ENCODE measurements at regions not wholly inside any gene's neighbourhood (a gene's known extent, or its start where the extent isn't known, plus 50 kb on each side); places are given as distances from the start of the nearest gene placed in this dataset.

GRCh38 chr22:48894804-48895250 lies 932.8 kb downstream of the BRD1 start:
- Histone ChIP-seq H3K36me3 (ENCODE audit: control insufficient read depth in 2 of 2, insufficient read depth in 1 of 2, low read length in 2 of 2) (no peaks in the 10 kb centered on the region), H3K9me3 (ENCODE audit: control insufficient read depth, insufficient read depth, low read depth, low read length) (no peaks in the 10 kb centered on the region), H3K4me3 (ENCODE audit: low read depth, low read length) (no peak overlapping the region), H3K27ac (ENCODE audit: extremely low read depth, low read depth, low read length) (no peak overlapping the region), H3K4me1 (ENCODE audit: control insufficient read depth, insufficient read depth, low read length) (no peaks in the 10 kb centered on the region)
- CTCF ChIA-PET: interaction anchor here (0.6 kb wide), 1 partner anchor 702 kb away, joined by 4 read pairs; no protein-coding TSS in a partner anchor
- POLR2A ChIA-PET: no interaction called here
- TF ChIP-seq RBAK (tag by site-specific recombination; IDR thresholded peaks at IDR 0.05) (no peak), ZNF623 (tag by site-specific recombination; IDR thresholded peaks at IDR 0.05) (no peak)

GRCh38 chr22:48894064-48894671 lies 933.5 kb downstream of the BRD1 start:
- CTCF ChIA-PET: interaction anchor here (0.6 to 0.8 kb wide), 3 partner anchors 98 to 703 kb away, joined by 3 to 4 read pairs (median 3); no protein-coding TSS in a partner anchor

GRCh38 chr22:48893288-48894063 lies 934.2 kb downstream of the BRD1 start:
- POLR2A ChIA-PET: no interaction called here
- Histone ChIP-seq H3K36me3 (ENCODE audit: control insufficient read depth in 2 of 2, insufficient read depth in 1 of 2, low read length in 2 of 2) (no peaks in the 10 kb centered on the region), H3K4me1 (ENCODE audit: control insufficient read depth, insufficient read depth, low read length) (no peaks in the 10 kb centered on the region), H3K27ac (ENCODE audit: extremely low read depth, low read depth, low read length) (no peak overlapping the region), H3K4me3 (ENCODE audit: low read depth, low read length) (no peak overlapping the region), H3K9me3 (ENCODE audit: control insufficient read depth, insufficient read depth, low read depth, low read length) (no peaks in the 10 kb centered on the region)
- CTCF ChIA-PET: interaction anchor here (0.6 to 0.8 kb wide), 2 partner anchors 98 to 110 kb away, joined by 3 read pairs; no protein-coding TSS in a partner anchor
- TF ChIP-seq ZFP37 (tag by site-specific recombination; IDR thresholded peaks at IDR 0.05) (no peak), ZNF23 (tag by site-specific recombination; IDR thresholded peaks at IDR 0.05; ENCODE audit: borderline replicate concordance) (no peak)

More at GRCh38 chr22:48894064-48894671, 933.5 kb downstream of the BRD1 start:
- no peak for TF ChIP-seq ZNF623 (tag by site-specific recombination; IDR thresholded peaks at IDR 0.05)
- TF ChIP-seq SALL2 (tag by site-specific recombination; IDR thresholded peaks at IDR 0.05; ENCODE audit: borderline replicate concordance): no peak
- no peak for TF ChIP-seq ZFP69B (tag by site-specific recombination; IDR thresholded peaks at IDR 0.05)
- POLR2A ChIA-PET: no interaction called here
- Histone ChIP-seq H3K4me1 (ENCODE audit: control insufficient read depth, insufficient read depth, low read length) (no peaks in the 10 kb centered on the region), H3K4me3 (ENCODE audit: low read depth, low read length) (no peak overlapping the region), H3K9me3 (ENCODE audit: control insufficient read depth, insufficient read depth, low read depth, low read length) (no peaks in the 10 kb centered on the region), H3K27ac (ENCODE audit: extremely low read depth, low read depth, low read length) (no peak overlapping the region), H3K36me3 (ENCODE audit: control insufficient read depth in 2 of 2, insufficient read depth in 1 of 2, low read length in 2 of 2) (no peaks in the 10 kb centered on the region)

- TF ChIP-seq ZNF362 (tag by site-specific recombination; IDR thresholded peaks at IDR 0.05): no peak
- TF ChIP-seq ZNF518A (tag by site-specific recombination; conservative IDR thresholded peaks at IDR 0.05; ENCODE audit: low read depth): no peak
- TF ChIP-seq ZNF670 (tag by site-specific recombination; IDR thresholded peaks at IDR 0.05; ENCODE audit: low read depth): no peak
- TF ChIP-seq ZNF777 (tag by site-specific recombination; IDR thresholded peaks at IDR 0.05; ENCODE audit: borderline replicate concordance): no peak
- no peak for TF ChIP-seq ZNF473 (tag by site-specific recombination; IDR thresholded peaks at IDR 0.05)
- no peak for TF ChIP-seq HOXD13 (CRISPR knock-in tag; IDR thresholded peaks at IDR 0.05; ENCODE audit: borderline replicate concordance)
- no peak for TF ChIP-seq SP3 (tag by site-specific recombination; IDR thresholded peaks at IDR 0.05)
- no peak for TF ChIP-seq ZNF571 (tag by site-specific recombination; IDR thresholded peaks at IDR 0.05)
- TF ChIP-seq ZNF660 (tag by site-specific recombination; IDR thresholded peaks at IDR 0.05): no peak
- POLR2A ChIA-PET: no interaction called here
- CTCF ChIA-PET: interaction anchor here (1.1 kb wide), 1 partner anchor 18 kb away, joined by 3 read pairs; no protein-coding TSS in a partner anchor
These were observed 934.9 kb downstream of the BRD1 start for GRCh38 chr22:48892578-48893287.

More at GRCh38 chr22:48892578-48893287, 934.9 kb downstream of the BRD1 start:
- Histone ChIP-seq H3K4me3 (ENCODE audit: low read depth, low read length) (no peak overlapping the region), H3K9me3 (ENCODE audit: control insufficient read depth, insufficient read depth, low read depth, low read length) (no peaks in the 10 kb centered on the region), H3K36me3 (ENCODE audit: control insufficient read depth in 2 of 2, insufficient read depth in 1 of 2, low read length in 2 of 2) (no peaks in the 10 kb centered on the region), H3K27ac (ENCODE audit: extremely low read depth, low read depth, low read length) (no peak overlapping the region), H3K4me1 (ENCODE audit: control insufficient read depth, insufficient read depth, low read length) (no peaks in the 10 kb centered on the region)
